ENCODE measurements at regions not wholly inside any gene's neighbourhood (a gene's known extent, or its start where the extent isn't known, plus 50 kb on each side); places are given as distances from the start of the nearest gene placed in this dataset.

GRCh38 chr3:147895509-147895908 is 486.3 kb downstream of the ZIC1 start:
- Histone ChIP-seq H3K9me2 (ENCODE audit: insufficient read depth) (no peaks in the 10 kb centered on the region), H2AFZ (no peak overlapping the region), H3F3A (replicated peaks; ENCODE audit: low read depth) (no peaks in the 10 kb centered on the region), H3K79me2 (replicated peaks; ENCODE audit: insufficient read depth) (no peaks in the 10 kb centered on the region), H4K20me1 (replicated peaks; ENCODE audit: insufficient read depth) (no peaks in the 10 kb centered on the region), H3K36me3 (ENCODE audit: insufficient read depth) (no peaks in the 10 kb centered on the region), H3K4me1 (ENCODE audit: insufficient read depth) (0 out of 2 replicates have a peak, but pooled peaks cover 6% of the 10 kb centered on the region), H3K27me3 (ENCODE audit: insufficient read depth) (no peaks in the 10 kb centered on the region), H3K4me2 (no peak overlapping the region), H3K4me3 (no peak overlapping the region), H3K27ac (ENCODE audit: low read depth) (no peak overlapping the region)
- Mint-ChIP-seq H3K36me3 (ENCODE audit: low read depth) (peaks cover 3% of the 10 kb centered on the region; the same call in 1 of the 3 replicates), H3K4me3 (no peak overlapping the region), H3K27ac (no peak overlapping the region; the same call in 1 of the 2 replicates), H3K27me3 (ENCODE audit: insufficient read depth, low read depth, poor library complexity) (peaks cover 1% of the 10 kb centered on the region), H3K9me3 (peaks cover 8% of the 10 kb centered on the region), H3K4me1 (peaks cover 7% of the 10 kb centered on the region; the same call in 2 of the 3 replicates)
- no peak for ATAC-seq
- no peak for DNase-seq (ENCODE audit: low spot score)
- no peak for TF ChIP-seq NANOG (IDR thresholded peaks at IDR 0.05; ENCODE audit: borderline replicate concordance)
- no peak for TF ChIP-seq JUNB (IDR thresholded peaks at IDR 0.05; ENCODE audit: unreplicated experiment)
- TF ChIP-seq EZH2phosphoT487 (IDR thresholded peaks at IDR 0.05; ENCODE audit: unreplicated experiment) = no peak
- no peak for TF ChIP-seq CREB1 (CRISPR knock-in tag; IDR thresholded peaks at IDR 0.05; ENCODE audit: low read depth)
- no peak for TF ChIP-seq EZH2 (IDR thresholded peaks at IDR 0.05; ENCODE audit: low read depth, unreplicated experiment)
- TF ChIP-seq REST (IDR thresholded peaks at IDR 0.05; ENCODE audit: unreplicated experiment) = no peak
- TF ChIP-seq ZNF331 (CRISPR knock-in tag; IDR thresholded peaks at IDR 0.05; ENCODE audit: low read depth) = no peak
- no peak for TF ChIP-seq ETS1 (IDR thresholded peaks at IDR 0.05)
- no peak for TF ChIP-seq POLR2AphosphoS5 (IDR thresholded peaks at IDR 0.05; ENCODE audit: low read depth)
- TF ChIP-seq ZNF114 (CRISPR knock-in tag; IDR thresholded peaks at IDR 0.05) = no peak

GRCh38 chr3:147900851-147901250 is 491.7 kb downstream of the ZIC1 start:
- no peak overlapping the region for H3K4me3 Mint-ChIP-seq
- no peak for ATAC-seq
- H3K9me3 Mint-ChIP-seq = peaks cover 17% of the 10 kb centered on the region
- peaks cover 15% of the 10 kb centered on the region for H3K4me1 Mint-ChIP-seq
- Histone ChIP-seq H3K27ac (ENCODE audit: low read depth) (no peak overlapping the region), H4K20me1 (replicated peaks; ENCODE audit: insufficient read depth) (no peaks in the 10 kb centered on the region), H3K4me2 (no peak overlapping the region), H3F3A (replicated peaks; ENCODE audit: low read depth) (no peaks in the 10 kb centered on the region), H2AFZ (no peak overlapping the region), H3K4me1 (ENCODE audit: insufficient read depth) (peaks cover 6% of the 10 kb centered on the region; the same call in 1 of the 2 replicates), H3K36me3 (ENCODE audit: insufficient read depth) (no peaks in the 10 kb centered on the region), H3K9me2 (ENCODE audit: insufficient read depth) (no peaks in the 10 kb centered on the region), H3K79me2 (replicated peaks; ENCODE audit: insufficient read depth) (no peaks in the 10 kb centered on the region), H3K27me3 (ENCODE audit: insufficient read depth) (no peaks in the 10 kb centered on the region), H3K4me3 (no peak overlapping the region)
- H3K36me3 Mint-ChIP-seq (ENCODE audit: low read depth) = peaks cover 14% of the 10 kb centered on the region
- no peak for DNase-seq (ENCODE audit: low spot score)
- no peak overlapping the region for H3K27ac Mint-ChIP-seq
- peaks cover 2% of the 10 kb centered on the region for H3K27me3 Mint-ChIP-seq (ENCODE audit: insufficient read depth, low read depth, poor library complexity)
- TF ChIP-seq EZH2 (IDR thresholded peaks at IDR 0.05; ENCODE audit: low read depth, unreplicated experiment) (no peak), ETS1 (IDR thresholded peaks at IDR 0.05) (no peak), REST (IDR thresholded peaks at IDR 0.05; ENCODE audit: unreplicated experiment) (no peak), ZNF331 (CRISPR knock-in tag; IDR thresholded peaks at IDR 0.05; ENCODE audit: low read depth) (no peak), NANOG (IDR thresholded peaks at IDR 0.05; ENCODE audit: borderline replicate concordance) (no peak), CTCF (conservative IDR thresholded peaks at IDR 0.05; ENCODE audit: low read depth in 2 of 2) (no peak)

Data from GM23338 (cell line).